Panc1 (cell line): ENCODE measurements at regions not wholly inside any gene's neighbourhood (a gene's known extent, or its start where the extent isn't known, plus 50 kb on each side); places are given as distances from the start of the nearest gene placed in this dataset.

Source experiments
- CTCF ChIP-seq: fragments of 450-650 bp; IDR thresholded peaks from 2 replicates; pipeline ENCODE4 v1.5.1; 2017; ENCODE audit warnings: mild to moderate bottlenecking
- SIN3A ChIP-seq: IDR thresholded peaks from 2 replicates; pipeline ENCODE4 v1.6.1; 2012; ENCODE audit warnings: low read depth, mild to moderate bottlenecking, low read length, moderate library complexity, borderline replicate concordance; ENCODE audit not compliant: insufficient read depth

GRCh38 chr1:86640161-86640670 is 64.2 kb upstream of the SH3GLB1 start:
- TF ChIP-seq CTCF (no peak), SIN3A (no peak)
